Nephron (organoid): ENCODE measurements at regions not wholly inside any gene's neighbourhood (a gene's known extent, or its start where the extent isn't known, plus 50 kb on each side); places are given as distances from the start of the nearest gene placed in this dataset.
A peak's percentile ranks its signal among the peaks of the same experiment; 100 is the strongest.

Experiments used
- H3K27ac Mint-ChIP-seq, 3 experiments: 2 replicates each; pipeline ENCODE4 v1.8.0; 2020; ENCODE audit warnings: mixed read lengths in 3 of 3, mild to moderate bottlenecking in 2 of 3, moderate library complexity in 1 of 3
- H3K27me3 Mint-ChIP-seq: 2 replicates; pipeline ENCODE4 v1.8.0; 2021; ENCODE audit warnings: low read depth, mild to moderate bottlenecking, moderate library complexity, mixed read lengths
- H3K36me3 Mint-ChIP-seq: 2 replicates; pipeline ENCODE4 v1.8.0; 2020; ENCODE audit warnings: low read depth, mixed read lengths
- H3K4me1 Mint-ChIP-seq: 2 replicates; pipeline ENCODE4 v1.8.0; 2020; ENCODE audit warnings: mixed read lengths
- H3K4me3 Mint-ChIP-seq, 3 experiments: 2 replicates each; pipeline ENCODE4 v1.8.0; 2020; ENCODE audit warnings: mild to moderate bottlenecking in 3 of 3, mixed read lengths in 3 of 3, moderate library complexity in 2 of 3
- H3K9me3 Mint-ChIP-seq: 2 replicates; pipeline ENCODE4 v1.8.0; 2020; ENCODE audit warnings: mixed read lengths
- TF ChIP-seq, protein P1 (sequence below), 3 experiments: fragments of 200-600 bp; sonication (generic); IDR thresholded peaks; one replicate each; pipeline ENCODE4 v1.5.0; 2021; ENCODE audit warnings: antibody characterized with exemption in 3 of 3; ENCODE audit not compliant: unreplicated experiment in 3 of 3

DNA sequence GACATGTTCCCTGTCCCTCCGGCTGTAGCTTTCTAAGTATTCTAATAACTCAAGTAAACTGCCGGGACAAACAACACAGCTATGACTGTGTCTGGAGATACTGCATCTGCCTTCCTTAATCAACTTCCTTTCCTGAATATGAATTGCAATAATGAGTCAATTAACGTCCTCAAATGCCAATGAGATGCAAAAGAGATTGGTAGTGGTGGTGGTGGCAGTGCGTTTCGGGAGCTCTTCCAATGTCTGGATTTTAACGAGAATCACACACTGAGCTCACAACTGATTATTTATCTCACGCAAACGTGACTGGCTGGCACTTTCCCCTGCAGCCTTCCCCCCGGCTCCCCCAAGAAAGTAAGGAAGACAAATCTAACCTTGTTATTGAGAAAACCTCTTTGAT lies 226.1 kb upstream of the GK2 start:
- Mint-ChIP-seq H3K4me1 (no peaks in the 10 kb centered on the region), H3K9me3 (no peaks in the 10 kb centered on the region), H3K36me3 (no peaks in the 10 kb centered on the region), H3K4me3 (no peak overlapping the region), H3K27ac (no peak overlapping the region), H3K27me3 (no peaks in the 10 kb centered on the region)
- TF ChIP-seq, protein P1, sequence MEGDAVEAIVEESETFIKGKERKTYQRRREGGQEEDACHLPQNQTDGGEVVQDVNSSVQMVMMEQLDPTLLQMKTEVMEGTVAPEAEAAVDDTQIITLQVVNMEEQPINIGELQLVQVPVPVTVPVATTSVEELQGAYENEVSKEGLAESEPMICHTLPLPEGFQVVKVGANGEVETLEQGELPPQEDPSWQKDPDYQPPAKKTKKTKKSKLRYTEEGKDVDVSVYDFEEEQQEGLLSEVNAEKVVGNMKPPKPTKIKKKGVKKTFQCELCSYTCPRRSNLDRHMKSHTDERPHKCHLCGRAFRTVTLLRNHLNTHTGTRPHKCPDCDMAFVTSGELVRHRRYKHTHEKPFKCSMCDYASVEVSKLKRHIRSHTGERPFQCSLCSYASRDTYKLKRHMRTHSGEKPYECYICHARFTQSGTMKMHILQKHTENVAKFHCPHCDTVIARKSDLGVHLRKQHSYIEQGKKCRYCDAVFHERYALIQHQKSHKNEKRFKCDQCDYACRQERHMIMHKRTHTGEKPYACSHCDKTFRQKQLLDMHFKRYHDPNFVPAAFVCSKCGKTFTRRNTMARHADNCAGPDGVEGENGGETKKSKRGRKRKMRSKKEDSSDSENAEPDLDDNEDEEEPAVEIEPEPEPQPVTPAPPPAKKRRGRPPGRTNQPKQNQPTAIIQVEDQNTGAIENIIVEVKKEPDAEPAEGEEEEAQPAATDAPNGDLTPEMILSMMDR (IDR thresholded peaks at IDR 0.05; ENCODE audit: unreplicated experiment in 3 of 3): no peak

DNA sequence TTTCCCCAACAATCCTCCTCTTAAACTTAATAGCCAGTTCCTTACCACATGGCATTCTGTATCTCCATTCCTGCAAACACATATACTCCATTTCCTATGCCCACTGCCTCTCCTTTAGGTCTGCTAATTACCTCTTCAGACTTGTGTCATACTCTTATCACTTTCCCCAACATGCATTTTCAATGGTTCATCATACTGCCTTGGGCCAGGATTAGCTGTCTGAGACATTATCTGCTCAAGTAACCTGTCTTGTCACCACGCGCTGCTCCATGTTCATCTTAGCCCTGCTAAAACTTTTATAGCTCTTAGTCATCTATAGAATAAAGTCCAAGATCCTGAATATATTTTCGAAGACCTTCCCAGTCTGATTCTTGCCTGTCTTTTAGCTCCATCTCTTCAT lies 224.1 kb upstream of the GK2 start:
- Mint-ChIP-seq H3K27ac (no peak overlapping the region), H3K36me3 (no peaks in the 10 kb centered on the region), H3K9me3 (no peaks in the 10 kb centered on the region), H3K27me3 (no peaks in the 10 kb centered on the region), H3K4me1 (no peaks in the 10 kb centered on the region), H3K4me3 (no peak overlapping the region)
- TF ChIP-seq, protein P1 (IDR thresholded peaks at IDR 0.05; ENCODE audit: unreplicated experiment in 3 of 3): no peak

DNA sequence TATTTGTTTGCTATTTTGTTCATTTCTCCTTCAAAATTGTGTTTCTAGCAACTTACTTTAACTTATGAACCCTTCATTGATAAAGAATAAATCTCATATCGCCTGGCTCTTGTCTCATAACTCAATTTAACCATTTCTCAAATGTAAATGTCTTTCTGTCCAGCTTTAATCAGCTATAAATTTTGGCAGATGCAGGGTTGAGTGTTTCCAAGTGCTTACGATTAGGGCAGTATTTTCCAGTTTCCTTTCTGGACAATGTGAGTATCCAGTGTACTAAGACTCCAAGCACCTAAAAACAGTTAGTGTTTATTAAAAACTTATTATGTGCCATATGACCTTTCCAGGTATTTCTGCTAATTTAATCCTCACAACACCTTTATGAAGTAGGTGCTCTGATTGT lies 218.6 kb upstream of the GK2 start:
- Mint-ChIP-seq H3K4me3 (no peak overlapping the region), H3K9me3 (no peaks in the 10 kb centered on the region), H3K27ac (no peak overlapping the region), H3K27me3 (no peaks in the 10 kb centered on the region), H3K4me1 (peaks cover 18% of the 10 kb centered on the region), H3K36me3 (no peaks in the 10 kb centered on the region)
- TF ChIP-seq, protein P1 (IDR thresholded peaks at IDR 0.05; ENCODE audit: unreplicated experiment in 3 of 3): no peak

DNA sequence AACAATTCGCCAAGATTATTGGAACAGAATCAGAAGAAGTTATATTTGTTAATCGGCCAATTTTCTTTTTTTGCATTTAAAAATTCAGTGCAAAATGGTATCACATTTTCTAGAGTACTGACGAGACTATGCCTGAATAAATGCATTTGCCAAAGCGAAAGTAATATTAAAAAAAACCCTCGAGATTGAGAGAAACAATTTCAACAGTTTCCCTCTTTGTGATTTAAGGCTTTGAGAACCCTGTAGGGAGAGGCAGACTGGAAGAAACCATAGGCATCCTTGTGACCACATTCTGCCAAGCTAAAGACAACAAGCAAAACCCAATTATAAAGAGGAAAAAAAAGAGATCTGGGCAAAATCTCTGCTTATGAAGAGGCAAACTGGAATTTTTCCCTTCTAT lies 218.1 kb upstream of the GK2 start:
- H3K27me3 Mint-ChIP-seq: no peaks in the 10 kb centered on the region
- peaks cover 18% of the 10 kb centered on the region for H3K4me1 Mint-ChIP-seq
- H3K36me3 Mint-ChIP-seq: no peaks in the 10 kb centered on the region
- H3K27ac Mint-ChIP-seq: peak overlapping the region in 1 of 3 experiments; percentile 61
- no peaks in the 10 kb centered on the region for H3K9me3 Mint-ChIP-seq
- TF ChIP-seq, protein P1 (IDR thresholded peaks at IDR 0.05; ENCODE audit: unreplicated experiment in 3 of 3): no peak
- H3K4me3 Mint-ChIP-seq: no peak overlapping the region

DNA sequence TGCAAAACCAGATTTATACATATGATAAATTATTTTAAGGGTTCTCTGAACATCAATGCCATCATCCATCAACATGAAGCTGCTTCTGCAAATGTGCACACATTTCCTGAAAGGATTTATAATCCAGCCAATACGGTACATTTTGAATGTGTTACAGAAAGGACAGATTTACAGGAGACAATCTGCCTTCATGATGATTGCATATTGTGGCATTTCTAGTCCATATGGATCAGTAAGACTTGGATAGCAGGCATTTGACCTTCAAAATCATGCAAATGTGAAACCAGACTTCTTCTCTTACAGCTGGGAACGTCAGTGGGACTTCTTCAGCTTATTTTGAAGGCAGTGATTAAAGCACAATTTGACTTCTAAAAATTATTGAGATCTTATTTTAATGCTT lies 217.3 kb upstream of the GK2 start:
- H3K27me3 Mint-ChIP-seq: no peaks in the 10 kb centered on the region

More for the DNA sequence above, 217.3 kb upstream of the GK2 start:
- TF ChIP-seq, protein P1 (IDR thresholded peaks at IDR 0.05; ENCODE audit: unreplicated experiment in 3 of 3): no peak
- no peak overlapping the region for H3K4me3 Mint-ChIP-seq
- no peaks in the 10 kb centered on the region for H3K36me3 Mint-ChIP-seq
- H3K27ac Mint-ChIP-seq: peak overlapping the region in 1 of 3 experiments; percentile 61
- H3K9me3 Mint-ChIP-seq: no peaks in the 10 kb centered on the region
- peaks cover 18% of the 10 kb centered on the region for H3K4me1 Mint-ChIP-seq
